HepG2 (cell line): ENCODE measurements at regions not wholly inside any gene's neighbourhood (a gene's known extent, or its start where the extent isn't known, plus 50 kb on each side); places are given as distances from the start of the nearest gene placed in this dataset.

ENCODE experiments used
- ATAC-seq: fragments of 200-7000 bp; cut with Tn5 transposase; 3 replicates; pipeline ENCODE4 v1.9.1; 2020; ENCODE audit warnings: mild to moderate bottlenecking, moderate library complexity
- BruUV-seq: library from RNA; stranded (reverse); fragments of 400-500 nt; replicated peaks from 2 replicates; lab custom pipeline; 2021; lab: Mats Ljungman, UMichigan
- CTCF ChIA-PET: fragments of 300-600 bp; formaldehyde crosslinking; extraction: SDS; loops from one replicate; lab custom pipeline; 2021; ENCODE audit warnings: low total read pairs, inconsistent platforms, low intra/inter-chr PET ratio; lab: Yijun Ruan, JAX
- POLR2A ChIA-PET: fragments of 350-600 bp; sonication (Branson Sonifier 250); formaldehyde crosslinking; loops from one replicate; lab custom pipeline; 2020; ENCODE audit warnings: antibody characterized with exemption, inconsistent platforms; lab: Yijun Ruan, JAX
- DNase-seq: peaks from one replicate; pipeline ENCODE4 v3.0.0-alpha.2; 2015; ENCODE audit warnings: low spot score
- FAIRE-seq: peaks from 3 replicates; lab custom pipeline; 2011; peaks lifted over from hg19 to GRCh38; lab: Jason Lieb, UNC
- H2AFZ ChIP-seq: one replicate; pipeline ENCODE4 v1.6.1; 2011; ENCODE audit warnings: low read length, inconsistent platforms
- H3K27ac ChIP-seq: fragments of 300-600 bp; 3 replicates; pipeline ENCODE4 v1.8.0; 2011; ENCODE audit warnings: mixed run types, mild to moderate bottlenecking, mixed read lengths, low read length, inconsistent platforms; ENCODE audit not compliant: insufficient read depth; ENCODE audit errors: extremely low read length
- H3K27me3 ChIP-seq, 2 experiments: fragments of 200-600 bp in 1 of 2; 2 replicates in 1 of 2; 3 replicates in 1 of 2; pipeline versions ENCODE4 v1.6.0 to v1.8.0; 2011; ENCODE audit warnings: low read length in 2 of 2, mild to moderate bottlenecking in 2 of 2, moderate library complexity in 2 of 2, inconsistent platforms in 1 of 2; ENCODE audit not compliant: insufficient read depth in 2 of 2, control insufficient read depth in 1 of 2
- H3K36me3 ChIP-seq, 2 experiments: fragments of 200-600 bp in 1 of 2; replicated peaks in 1 of 2; 2 replicates in 1 of 2; 3 replicates in 1 of 2; pipeline versions ENCODE4 v1.5.1 to v1.8.0; 2011; ENCODE audit warnings: low read length in 2 of 2, inconsistent platforms in 1 of 2; ENCODE audit not compliant: insufficient read depth in 2 of 2, control insufficient read depth in 1 of 2
- H3K4me1 ChIP-seq: 2 replicates; pipeline ENCODE4 v1.5.1; 2012; ENCODE audit warnings: low read length, inconsistent platforms; ENCODE audit not compliant: insufficient read depth
- H3K4me2 ChIP-seq: 2 replicates; pipeline ENCODE4 v1.6.0; 2011; ENCODE audit warnings: low read depth, low read length, inconsistent platforms
- H3K4me3 ChIP-seq, 3 experiments: fragments of 200-600 bp in 1 of 3; sonication (generic), shearing (Covaris generic) in 1 of 3; replicated peaks in 1 of 3; 2 replicates each; pipeline ENCODE4 v1.5.1; 2011 to 2016; ENCODE audit warnings: low read length in 3 of 3, inconsistent platforms in 2 of 3, low read depth in 2 of 3, mild to moderate bottlenecking in 2 of 3, control low read depth in 1 of 3, mixed read lengths in 1 of 3; ENCODE audit not compliant: insufficient read depth in 1 of 3
- H3K79me2 ChIP-seq: one replicate; pipeline ENCODE4 v1.6.1; 2011; ENCODE audit warnings: low read length, inconsistent platforms; ENCODE audit not compliant: insufficient read depth
- H3K9ac ChIP-seq: 2 replicates; pipeline ENCODE4 v1.6.0; 2011; ENCODE audit warnings: mild to moderate bottlenecking, low read depth, low read length, inconsistent platforms; ENCODE audit not compliant: insufficient read depth
- H3K9me3 ChIP-seq: 2 replicates; pipeline ENCODE4 v1.5.1; 2012; ENCODE audit warnings: mild to moderate bottlenecking, low read length
- H4K20me1 ChIP-seq: 2 replicates; pipeline ENCODE4 v1.6.0; 2011; ENCODE audit warnings: inconsistent platforms, mild to moderate bottlenecking, low read length, moderate library complexity; ENCODE audit not compliant: insufficient read depth
- ARHGAP35 ChIP-seq: sonication (generic); formaldehyde crosslinking; IDR thresholded peaks from 2 replicates; pipeline ENCODE4 v1.9.0; 2022; ENCODE audit warnings: mild to moderate bottlenecking, inconsistent platforms, moderate library complexity, missing genetic modification reagents, borderline replicate concordance
- HOXA7 ChIP-seq: sonication (generic); formaldehyde crosslinking; IDR thresholded peaks from 2 replicates; pipeline ENCODE4 v1.8.1; 2022; ENCODE audit warnings: mild to moderate bottlenecking, missing genetic modification reagents, moderate library complexity
- RNF2 ChIP-seq: fragments of 450-650 bp; conservative IDR thresholded peaks from 2 replicates; pipeline ENCODE4 v1.6.1; 2016; ENCODE audit warnings: low read depth
- SUZ12 ChIP-seq: fragments of 150-350 bp; IDR thresholded peaks from 2 replicates; pipeline ENCODE4 v1.6.1; 2014; ENCODE audit warnings: low read depth, low read length
- TOPORS ChIP-seq: sonication (generic); formaldehyde crosslinking; IDR thresholded peaks from 2 replicates; pipeline ENCODE4 v1.8.0; 2023; ENCODE audit warnings: mild to moderate bottlenecking, missing genetic modification reagents
- ZNF136 ChIP-seq: sonication (generic); formaldehyde crosslinking; IDR thresholded peaks from 2 replicates; pipeline ENCODE4 v1.8.1; 2022; ENCODE audit warnings: low read depth, mild to moderate bottlenecking, moderate library complexity, missing genetic modification reagents
- ZNF331 ChIP-seq: sonication (generic); formaldehyde crosslinking; IDR thresholded peaks from 2 replicates; pipeline ENCODE4 v1.4.0; 2020; ENCODE audit warnings: missing genetic modification reagents
- WGBS: methylation state at CpG from one replicate; pipeline ENCODE4 v1.1.6; 2017; ENCODE audit warnings: low lambda C conversion rate; 5-methylcytosine and 5-hydroxymethylcytosine counted together
- in situ Hi-C: cut with HindIII; loops from 2 replicates; pipeline ENCODE4 v1.10.0; 2017; ENCODE audit warnings: low pct_unique_long_range_greater_than_20kb; ENCODE audit not compliant: extremely low pct_ligation_motif_present
- intact Hi-C: fragments of 100-400 bp; cut with micrococcal nuclease; formaldehyde crosslinking; loops from one replicate; pipeline ENCODE4 v1.10.0; 2022; ENCODE audit not compliant: unreplicated experiment
- TF ChIP-seq, protein P1 (sequence below): sonication (generic); formaldehyde crosslinking; IDR thresholded peaks from 2 replicates; pipeline ENCODE4 v1.5.1; 2020; ENCODE audit warnings: mild to moderate bottlenecking, missing genetic modification reagents, moderate library complexity
- TF ChIP-seq, protein P2 (sequence below): sonication (generic); formaldehyde crosslinking; IDR thresholded peaks from 2 replicates; pipeline ENCODE4 v1.8.1; 2023; ENCODE audit warnings: mild to moderate bottlenecking, moderate library complexity, missing genetic modification reagents

DNA sequence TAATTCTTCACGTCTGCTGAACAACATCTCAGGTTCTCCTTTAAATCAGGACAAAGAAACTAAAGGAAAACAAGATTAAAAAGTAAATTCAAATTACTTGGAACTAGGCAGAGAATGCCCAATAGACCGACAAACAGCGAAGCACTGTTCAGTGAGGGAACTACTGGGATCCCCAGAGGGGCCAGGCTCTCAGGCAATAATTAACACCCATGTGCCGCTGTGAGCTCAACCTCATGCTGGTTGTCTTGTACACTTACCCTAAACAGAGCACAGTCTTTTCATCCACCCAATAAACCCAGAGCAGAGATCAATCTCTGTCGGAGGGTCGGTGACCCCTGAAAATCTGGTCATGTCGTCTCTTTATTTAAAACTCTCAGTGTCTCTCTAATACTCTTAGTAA is 229.9 kb upstream of the CRIM1 start:
- H3K79me2 ChIP-seq: no peaks in the 10 kb centered on the region
- H3K4me1 ChIP-seq: no peaks in the 10 kb centered on the region
- H3K27ac ChIP-seq: no peak overlapping the region
- H4K20me1 ChIP-seq: no peaks in the 10 kb centered on the region
- no peak overlapping the region for H3K9ac ChIP-seq
- no peak overlapping the region for H2AFZ ChIP-seq
- in situ Hi-C loops (no loop called here), intact Hi-C loops (no loop called here)
- 2% methylated on average over 6 of the region's 7 CpGs for WGBS
- no peak overlapping the region for H3K4me3 ChIP-seq
- H3K4me2 ChIP-seq: no peak overlapping the region
- ATAC-seq: no peak
- TF ChIP-seq SUZ12 (no peak), RNF2 (no peak), ZNF136 (CRISPR knock-in tag) (no peak), TOPORS (CRISPR knock-in tag) (no peak), ARHGAP35 (no peak), HOXA7 (CRISPR knock-in tag) (no peak), ZNF331 (no peak)
- TF ChIP-seq, protein P1, sequence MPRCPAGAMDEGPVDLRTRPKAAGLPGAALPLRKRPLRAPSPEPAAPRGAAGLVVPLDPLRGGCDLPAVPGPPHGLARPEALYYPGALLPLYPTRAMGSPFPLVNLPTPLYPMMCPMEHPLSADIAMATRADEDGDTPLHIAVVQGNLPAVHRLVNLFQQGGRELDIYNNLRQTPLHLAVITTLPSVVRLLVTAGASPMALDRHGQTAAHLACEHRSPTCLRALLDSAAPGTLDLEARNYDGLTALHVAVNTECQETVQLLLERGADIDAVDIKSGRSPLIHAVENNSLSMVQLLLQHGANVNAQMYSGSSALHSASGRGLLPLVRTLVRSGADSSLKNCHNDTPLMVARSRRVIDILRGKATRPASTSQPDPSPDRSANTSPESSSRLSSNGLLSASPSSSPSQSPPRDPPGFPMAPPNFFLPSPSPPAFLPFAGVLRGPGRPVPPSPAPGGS (CRISPR knock-in tag): no peak
- TF ChIP-seq, protein P2, sequence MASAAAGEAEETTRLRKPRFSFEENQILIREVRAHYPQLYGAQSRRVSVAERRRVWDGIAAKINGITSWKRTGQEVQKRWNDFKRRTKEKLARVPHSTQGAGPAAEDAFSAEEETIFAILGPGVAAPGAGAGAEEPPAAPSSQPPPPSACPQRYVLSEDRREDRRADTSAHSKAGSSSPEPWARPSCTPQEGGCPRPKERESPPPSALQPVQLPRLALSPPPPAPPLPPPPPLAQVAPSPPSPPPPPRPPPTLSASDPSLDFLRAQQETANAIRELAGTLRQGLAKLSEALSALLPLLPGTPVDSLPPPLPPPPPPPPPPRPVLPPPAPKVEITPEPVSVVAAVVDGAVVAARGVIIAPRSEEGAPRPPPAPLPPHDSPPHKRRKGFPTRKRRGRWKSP (CRISPR knock-in tag): no peak
- H3K27me3 ChIP-seq: peaks cover 0 to 5% of the 10 kb centered on the region in 2 experiments; a peak in 2 of 5 replicates
- no peak for FAIRE-seq
- BruUV-seq: no TSS peak
- ChIA-PET CTCF (no interaction called here), POLR2A (no interaction called here)
- no peak for DNase-seq
- H3K9me3 ChIP-seq: no peaks in the 10 kb centered on the region
- H3K36me3 ChIP-seq: no peaks in the 10 kb centered on the region
